GM21360 (cell line): ENCODE measurements at regions not wholly inside any gene's neighbourhood (a gene's known extent, or its start where the extent isn't known, plus 50 kb on each side); places are given as distances from the start of the nearest gene placed in this dataset.

Experiments used
- ATAC-seq: cut with Tn5 transposase; IDR thresholded peaks from one replicate; pipeline ENCODE4 v1.9.1; 2021; ENCODE audit warnings: mild to moderate bottlenecking, moderate library complexity; ENCODE audit not compliant: unreplicated experiment

DNA sequence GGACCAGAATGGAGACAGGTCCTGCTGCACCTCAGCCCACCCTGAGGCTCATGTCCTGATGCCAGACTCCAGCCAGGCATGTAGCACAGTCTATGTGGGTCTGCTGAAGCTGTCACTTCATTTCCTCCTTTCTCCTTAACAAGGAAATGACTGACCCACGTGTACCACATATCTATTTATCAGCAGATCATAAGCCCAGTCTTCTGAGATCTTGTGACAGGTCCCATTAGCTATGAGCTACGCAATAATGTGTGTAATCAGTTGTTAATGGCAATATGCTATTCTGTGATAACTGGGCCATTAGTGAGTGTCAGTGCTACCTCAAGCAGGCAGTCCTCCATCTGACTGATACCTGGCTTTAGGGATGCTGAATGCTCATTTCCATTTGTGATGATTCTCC, 615.3 kb downstream of the BCL11A start:
- ATAC-seq: no peak

DNA sequence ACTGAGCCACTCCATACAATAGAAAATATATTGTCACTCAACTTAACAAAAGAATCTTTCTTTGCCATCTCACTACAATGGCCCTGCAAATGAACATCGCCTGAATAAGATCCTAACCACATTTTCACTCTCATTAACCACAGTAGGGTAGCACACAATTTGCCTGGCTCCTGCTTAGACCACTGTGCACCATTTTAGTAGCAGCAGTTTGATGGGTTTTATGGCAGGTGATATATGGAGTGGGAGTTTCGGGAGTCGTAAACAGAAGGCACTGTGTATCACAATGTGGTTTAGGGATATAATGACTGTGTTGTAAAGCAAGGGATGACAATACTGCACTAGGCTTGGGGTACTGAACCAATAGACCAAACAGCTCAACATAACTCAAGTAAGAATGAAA, 617.4 kb downstream of the BCL11A start:
- ATAC-seq: no peak

- no peak for ATAC-seq
Observed at GRCh38 chr2:59935005-59935404, 618.4 kb downstream of the BCL11A start.

DNA sequence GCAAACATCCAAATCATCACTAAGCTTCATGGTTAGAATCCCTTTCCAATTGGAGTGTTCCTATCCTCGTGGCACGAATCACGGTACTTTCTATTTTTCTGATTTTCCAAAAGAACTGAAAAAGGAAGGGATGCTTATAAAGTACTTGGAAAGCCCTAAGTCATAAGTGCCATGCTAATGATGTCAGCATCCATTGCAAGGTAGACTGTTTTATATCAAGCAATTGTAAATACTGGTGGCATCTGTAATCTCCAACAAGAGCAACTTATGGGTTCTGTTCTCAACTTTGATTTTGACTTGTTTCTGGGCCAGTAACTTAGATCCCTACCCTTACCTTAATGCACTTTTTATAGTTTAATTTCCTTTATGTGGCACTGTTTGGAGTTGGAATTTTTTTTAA, 619.5 kb downstream of the BCL11A start:
- ATAC-seq: no peak

DNA sequence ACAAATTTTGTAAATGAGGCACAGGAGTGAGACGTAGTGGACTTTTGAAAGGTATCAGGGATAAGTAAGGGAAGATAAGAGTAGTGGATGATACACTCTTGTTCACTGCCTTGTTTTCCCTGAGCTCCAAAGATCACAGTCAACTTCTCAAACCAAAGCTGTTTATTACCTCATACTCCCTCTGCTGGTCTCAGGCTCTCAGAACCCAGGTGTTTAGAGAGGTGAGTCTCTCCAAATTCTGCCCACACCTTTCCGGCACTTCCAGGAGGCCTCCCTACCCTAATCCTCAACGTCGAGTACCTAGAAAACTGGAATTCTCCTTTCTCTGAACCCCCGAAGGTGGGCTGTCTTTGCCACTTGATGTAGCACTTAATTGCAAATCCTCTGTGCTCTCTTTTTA, 621.1 kb downstream of the BCL11A start:
- ATAC-seq: no peak

DNA sequence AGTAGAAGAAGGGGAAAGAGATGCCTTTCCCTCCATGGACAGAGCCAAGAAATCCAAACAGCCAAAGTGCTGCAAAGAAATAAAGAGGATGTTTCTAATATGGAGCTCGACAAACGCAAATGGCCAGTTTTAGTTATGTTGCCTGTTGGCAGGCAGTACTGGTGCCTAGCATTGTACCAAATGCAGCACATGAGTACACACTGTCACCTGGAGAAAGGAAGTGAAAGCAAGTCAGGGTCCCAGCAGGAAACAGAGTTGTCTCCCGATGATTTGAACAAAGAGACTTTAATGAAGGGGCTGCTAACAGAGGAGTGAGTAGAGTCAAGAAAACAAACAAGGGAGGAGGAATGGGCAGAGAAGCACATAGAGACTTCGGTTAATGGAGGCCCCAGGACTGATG, 623.0 kb downstream of the BCL11A start:
- ATAC-seq: no peak

DNA sequence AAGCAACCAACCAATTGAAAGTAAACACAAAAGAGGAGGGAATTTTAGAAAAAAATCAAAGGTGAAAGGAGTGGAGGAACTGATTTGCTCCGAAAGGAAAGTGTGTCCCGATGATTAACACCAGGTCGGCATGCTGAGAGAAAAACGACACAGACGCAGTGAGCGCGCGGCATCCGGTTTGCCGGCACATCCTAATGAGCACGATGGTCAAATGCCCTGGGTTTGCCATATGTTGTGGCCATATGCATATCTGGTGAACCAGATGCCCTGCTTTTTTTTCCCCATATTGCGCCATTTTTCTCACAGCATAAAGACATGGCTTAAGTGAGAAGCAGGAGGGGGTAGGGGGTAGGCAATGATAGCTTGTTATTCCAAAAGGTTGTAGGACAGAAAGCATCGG, 626.7 kb downstream of the BCL11A start:
- ATAC-seq: no peak

GRCh38 chr2:59925321-59925720, 628.1 kb downstream of the BCL11A start:
- no peak for ATAC-seq

DNA sequence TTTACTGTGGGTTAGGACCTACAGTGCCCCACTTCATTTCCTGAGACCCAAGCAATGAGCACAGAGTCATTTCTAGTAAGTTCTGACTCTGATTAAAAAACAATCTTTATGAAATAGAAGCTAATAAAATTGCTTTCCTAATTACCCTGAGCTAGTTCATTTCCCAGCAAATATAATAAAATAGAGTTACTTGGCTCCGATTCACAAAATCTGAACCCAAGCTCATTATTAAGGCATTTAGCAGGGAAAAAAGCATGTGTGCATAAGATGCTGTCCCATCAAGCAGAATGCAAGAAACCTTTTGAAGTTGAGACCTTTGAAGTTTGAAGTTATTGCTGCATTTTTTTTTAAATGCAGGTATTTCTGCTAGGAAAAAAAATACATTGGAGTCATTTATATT, 629.1 kb downstream of the BCL11A start:
- ATAC-seq: no peak

GRCh38 chr2:59922450-59922849, 631.0 kb downstream of the BCL11A start:
- ATAC-seq: no peak

- no peak for ATAC-seq
Observed at GRCh38 chr2:59921743-59922142, 631.7 kb downstream of the BCL11A start.

DNA sequence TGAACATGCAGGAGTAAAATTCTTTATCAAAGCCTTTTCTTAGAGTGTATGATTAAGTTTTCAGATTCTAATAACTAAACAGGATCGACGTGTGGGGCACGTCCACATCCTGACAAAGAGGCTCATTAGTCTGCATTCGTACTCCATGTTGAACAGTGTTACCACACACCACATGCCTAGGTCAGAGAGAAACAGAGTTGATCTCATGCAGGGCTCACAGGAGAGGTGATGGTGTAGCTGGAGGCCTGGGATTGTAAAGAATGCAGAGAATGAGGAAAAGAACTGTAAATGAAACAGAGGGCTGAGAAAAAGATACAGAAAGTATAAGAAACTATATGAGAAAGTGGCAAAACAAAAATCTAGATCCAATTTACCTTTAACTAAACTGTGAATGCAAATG, 632.5 kb downstream of the BCL11A start:
- ATAC-seq: no peak

DNA sequence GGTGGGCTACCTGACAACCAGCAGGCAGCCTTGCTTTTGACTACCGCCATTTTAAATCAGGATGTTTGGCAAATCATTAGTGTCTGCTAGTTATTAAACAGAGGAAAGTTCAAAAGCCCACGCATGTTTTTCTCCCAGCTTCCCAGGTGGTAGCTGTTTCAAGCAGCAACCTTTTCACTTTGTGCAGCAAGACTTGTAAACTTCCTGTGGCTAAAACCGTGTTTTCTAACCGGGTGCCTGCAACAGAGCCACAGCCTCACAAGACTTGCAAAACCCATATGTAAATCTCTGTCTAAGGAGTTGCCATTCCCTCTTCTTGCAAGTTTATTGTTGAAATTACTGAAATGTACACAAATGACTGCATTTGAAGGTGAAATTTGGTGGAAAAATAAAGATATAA, 633.1 kb downstream of the BCL11A start:
- ATAC-seq: no peak

DNA sequence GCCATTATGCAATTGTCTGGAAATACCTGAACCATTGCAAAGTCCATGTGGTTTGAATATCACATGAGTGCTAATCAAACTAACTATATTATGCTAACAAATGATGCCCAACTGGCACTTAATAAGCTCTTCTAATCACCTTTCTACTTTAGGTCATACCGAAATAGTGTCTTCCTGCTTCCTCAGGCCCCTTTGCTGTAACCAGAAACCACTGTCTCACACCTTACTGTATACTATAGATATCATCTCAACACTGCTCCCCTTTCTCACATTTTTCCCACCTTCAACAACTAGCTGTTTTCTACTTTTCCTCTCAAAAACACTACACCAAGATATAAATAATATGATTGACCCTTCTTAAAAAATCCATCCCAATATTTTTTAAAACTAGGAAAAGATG, 633.9 kb downstream of the BCL11A start:
- ATAC-seq: no peak

GRCh38 chr2:59912042-59912441, 641.4 kb downstream of the BCL11A start:
- ATAC-seq: no peak

DNA sequence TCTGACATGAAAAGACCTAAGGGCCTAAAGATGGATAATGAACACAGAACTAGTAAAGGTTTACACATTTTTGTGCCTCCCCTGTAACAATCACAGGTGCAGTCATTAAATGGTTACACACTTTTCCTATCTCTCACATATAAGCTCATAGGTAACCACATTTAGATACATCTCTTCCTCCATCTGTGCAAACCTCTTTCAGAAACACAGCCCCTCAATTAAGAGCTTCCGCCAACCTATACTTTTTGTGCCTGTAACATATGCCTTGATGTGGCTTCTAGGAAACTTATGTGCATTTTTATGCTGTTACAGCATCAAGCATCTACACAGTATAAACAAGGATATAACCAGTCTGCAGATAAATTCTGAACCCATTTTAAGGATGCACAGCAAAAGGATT, 643.3 kb downstream of the BCL11A start:
- no peak for ATAC-seq

GRCh38 chr2:59909147-59909546, 644.3 kb downstream of the BCL11A start:
- no peak for ATAC-seq

- no peak for ATAC-seq
Observed at GRCh38 chr2:59905731-59906130, 647.7 kb downstream of the BCL11A start.

- ATAC-seq: no peak
Observed at GRCh38 chr2:59903994-59904544, 649.4 kb downstream of the BCL11A start.

- ATAC-seq: no peak
Observed at GRCh38 chr2:59900728-59901452, 652.6 kb downstream of the BCL11A start.

DNA sequence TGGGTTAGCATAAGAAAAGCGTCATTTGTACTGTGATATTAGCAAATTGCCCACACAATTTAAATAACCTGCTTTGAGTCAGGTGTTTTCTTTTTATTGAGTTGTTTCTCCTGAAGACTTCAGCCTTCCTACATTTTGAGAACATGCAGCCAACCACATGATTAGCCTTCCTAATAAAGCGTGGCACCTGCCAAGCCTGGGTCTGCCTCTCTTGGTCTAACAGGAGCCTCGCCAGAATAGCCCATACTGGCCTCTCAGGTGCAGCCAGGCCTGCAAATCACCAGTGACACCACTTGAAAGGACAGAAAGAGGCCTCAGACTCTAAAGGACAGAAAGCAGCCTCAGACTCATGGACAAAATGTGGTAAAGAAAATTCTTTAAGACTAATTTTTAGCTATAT, 653.8 kb downstream of the BCL11A start:
- no peak for ATAC-seq

GRCh38 chr2:59896499-59897245, 656.8 kb downstream of the BCL11A start:
- ATAC-seq: no peak
